ENCODE measurements at regions not wholly inside any gene's neighbourhood (a gene's known extent, or its start where the extent isn't known, plus 50 kb on each side); places are given as distances from the start of the nearest gene placed in this dataset.

DNA sequence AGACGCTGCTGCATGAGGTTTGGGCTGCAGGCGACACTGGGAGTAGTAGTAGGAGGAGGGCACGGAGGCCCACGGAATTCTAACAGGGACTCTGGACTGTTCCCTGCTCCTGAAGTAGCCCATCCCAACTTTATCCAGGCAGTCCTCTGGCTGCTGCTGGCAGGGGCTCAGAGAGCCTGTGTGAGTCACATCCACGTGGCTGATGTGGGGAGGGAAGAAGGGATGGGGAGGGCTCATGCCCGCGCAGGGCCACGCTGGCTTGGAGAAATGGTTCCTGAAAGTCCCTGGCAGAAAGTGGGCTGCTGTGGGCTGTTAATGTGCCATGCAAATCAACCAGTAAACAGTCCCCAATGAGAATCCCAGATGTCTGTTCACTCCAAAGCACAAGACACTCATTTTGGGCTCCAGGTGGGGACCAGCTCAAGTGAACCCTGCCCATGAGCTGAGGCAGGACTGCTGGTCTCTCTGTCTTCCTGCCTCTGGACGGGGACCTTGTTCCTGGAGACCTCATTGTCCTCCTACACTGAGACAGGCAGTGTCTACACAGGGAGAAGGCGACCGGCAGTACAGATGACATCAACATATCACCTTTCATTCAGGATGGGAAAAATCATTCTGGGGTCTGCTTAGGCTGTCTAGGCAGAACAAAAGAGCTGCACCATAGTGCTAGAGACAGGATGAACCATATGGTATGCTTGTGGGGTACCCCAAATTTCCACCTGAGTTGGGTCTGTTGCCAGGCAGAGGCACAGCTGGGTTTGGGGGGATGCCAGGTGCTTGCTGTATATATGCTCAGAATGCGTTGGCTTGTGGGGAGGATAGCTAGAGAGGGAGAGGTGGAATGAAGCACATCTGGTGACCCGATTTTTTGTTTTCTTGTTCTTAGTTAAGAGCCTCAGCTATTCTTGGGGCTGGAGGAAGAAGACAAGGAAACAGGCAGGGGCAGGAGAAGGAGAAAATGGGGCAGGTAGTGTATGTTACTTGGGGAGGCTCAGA, 57.9 kb upstream of the FMOD start:
- Histone ChIP-seq H3K4me3 (ENCODE audit: control extremely low read depth in 1 of 5, extremely low read depth in 1 of 5, insufficient read depth in 1 of 5, low read depth in 2 of 5, low read length in 4 of 5) (no peak overlapping the region), H4K20me1 (ENCODE audit: control insufficient read depth, insufficient read depth, low read length, poor library complexity, severe bottlenecking) (no peaks in the 10 kb centered on the region), H3K4me2 (replicated peaks; ENCODE audit: low read depth, low read length, poor library complexity, severe bottlenecking) (peak overlapping the region; percentile 47), H3K9me3 (ENCODE audit: control extremely low read depth in 1 of 3, control insufficient read depth in 2 of 3, insufficient read depth in 1 of 3, low read length in 2 of 3) (peaks cover 0 to 15% (median 0%) of the 10 kb centered on the region in 3 donors), H3K79me2 (ENCODE audit: control insufficient read depth, insufficient read depth, low read length) (no peaks in the 10 kb centered on the region), H3K9ac (ENCODE audit: low read length) (no peak overlapping the region), H3K36me3 (replicated peaks in 1 of 2; ENCODE audit: control extremely low read depth in 1 of 2, control insufficient read depth in 1 of 2, extremely low read depth in 1 of 2, insufficient read depth in 2 of 2, low read length in 1 of 2) (no peaks in the 10 kb centered on the region), H2AFZ (ENCODE audit: insufficient read depth, low read depth, low read length, poor library complexity, severe bottlenecking) (no peak overlapping the region), H3K27me3 (replicated peaks in 1 of 4; ENCODE audit: control extremely low read depth in 1 of 4, control insufficient read depth in 3 of 4, insufficient read depth in 4 of 4, low read length in 3 of 4) (no peaks in the 10 kb centered on the region), H3K27ac (ENCODE audit: low read length in 2 of 2) (no peak overlapping the region), H3K4me1 (ENCODE audit: control insufficient read depth in 2 of 2, insufficient read depth in 2 of 2, low read length in 2 of 2) (peaks cover 18 to 26% of the 10 kb centered on the region in 2 donors)
- intact Hi-C loops (cut with micrococcal nuclease) = no loop called here
- ChIA-PET CTCF (interaction anchor here (0.5 kb wide), 1 partner anchor 15 kb away, joined by 4 read pairs; no protein-coding TSS in a partner anchor), POLR2A (no interaction called here)
- Mint-ChIP-seq H3K27me3 (peaks cover 14% of the 10 kb centered on the region), H3K4me3 (no peak overlapping the region), H3K9me3 (ENCODE audit: insufficient read depth) (peaks cover 5% of the 10 kb centered on the region), H3K27ac (no peak overlapping the region), H3K4me1 (peaks cover 20% of the 10 kb centered on the region)
- ATAC-seq (ENCODE audit: low read depth) = no peak
- DNase-seq = no peak
- WGBS (ENCODE audit: insufficient coverage) = 77% methylated on average over 5 of the region's 13 CpGs
- TF ChIP-seq EZH2 (IDR thresholded peaks at IDR 0.05; ENCODE audit: borderline replicate concordance, insufficient read depth, low read depth, low read length, poor library complexity, severe bottlenecking) (no peak), CTCF (IDR thresholded peaks at IDR 0.05) (no peak)

Data from B cell (primary cell).